ENCODE measurements at regions not wholly inside any gene's neighbourhood (a gene's known extent, or its start where the extent isn't known, plus 50 kb on each side); places are given as distances from the start of the nearest gene placed in this dataset.

- TF ChIP-seq CTCF (conservative IDR thresholded peaks at IDR 0.05; ENCODE audit: low read depth in 2 of 2) (no peak), JUNB (IDR thresholded peaks at IDR 0.05; ENCODE audit: unreplicated experiment) (no peak), ZNF331 (CRISPR knock-in tag; IDR thresholded peaks at IDR 0.05; ENCODE audit: low read depth) (no peak), STAT1 (IDR thresholded peaks at IDR 0.05; ENCODE audit: unreplicated experiment) (no peak)
These were observed 739.1 kb upstream of the ZEB2 start (continued) for GRCh38 chr2:145258903-145259579.

GRCh38 chr2:145257931-145258330, 738.0 kb upstream of the ZEB2 start:
- H3F3A ChIP-seq (replicated peaks; ENCODE audit: low read depth), result no peaks in the 10 kb centered on the region
- H3K9me2 ChIP-seq (ENCODE audit: insufficient read depth), result peaks cover 12% of the 10 kb centered on the region; the same call in 1 of the 2 replicates
- H3K79me2 ChIP-seq (replicated peaks; ENCODE audit: insufficient read depth), result no peaks in the 10 kb centered on the region
- H3K36me3 ChIP-seq (ENCODE audit: insufficient read depth), result no peaks in the 10 kb centered on the region
- Mint-ChIP-seq H3K36me3 (ENCODE audit: low read depth) (no peaks in the 10 kb centered on the region), H3K4me1 (peaks cover 5% of the 10 kb centered on the region), H3K4me3 (no peak overlapping the region), H3K27ac (no peak overlapping the region), H3K9me3 (no peaks in the 10 kb centered on the region), H3K27me3 (ENCODE audit: insufficient read depth, low read depth, poor library complexity) (no peaks in the 10 kb centered on the region)
- no peaks in the 10 kb centered on the region for H4K20me1 ChIP-seq (replicated peaks; ENCODE audit: insufficient read depth)
- H3K27ac ChIP-seq (ENCODE audit: low read depth), result no peak overlapping the region
- DNase-seq (ENCODE audit: low spot score) (no peak), ATAC-seq (no peak)
- H3K4me1 ChIP-seq (ENCODE audit: insufficient read depth), result no peaks in the 10 kb centered on the region
- H2AFZ ChIP-seq, result no peak overlapping the region
- no peak overlapping the region for H3K4me3 ChIP-seq
- H3K27me3 ChIP-seq (ENCODE audit: insufficient read depth), result no peaks in the 10 kb centered on the region
- no peak overlapping the region for H3K4me2 ChIP-seq
- TF ChIP-seq ZNF114 (CRISPR knock-in tag; IDR thresholded peaks at IDR 0.05), result no peak
- no peak for TF ChIP-seq JUNB (IDR thresholded peaks at IDR 0.05; ENCODE audit: unreplicated experiment)
- no peak for TF ChIP-seq ETS1 (IDR thresholded peaks at IDR 0.05)
- no peak for TF ChIP-seq NANOG (IDR thresholded peaks at IDR 0.05; ENCODE audit: borderline replicate concordance)
- TF ChIP-seq ZNF462 (CRISPR knock-in tag; IDR thresholded peaks at IDR 0.05), result no peak
- TF ChIP-seq POLR2AphosphoS5 (IDR thresholded peaks at IDR 0.05; ENCODE audit: low read depth), result no peak
- TF ChIP-seq CREB1 (CRISPR knock-in tag; IDR thresholded peaks at IDR 0.05; ENCODE audit: low read depth), result no peak
- no peak for TF ChIP-seq STAT1 (IDR thresholded peaks at IDR 0.05; ENCODE audit: unreplicated experiment)
- no peak for TF ChIP-seq EZH2 (IDR thresholded peaks at IDR 0.05; ENCODE audit: low read depth, unreplicated experiment)
- no peak for TF ChIP-seq CTCF (conservative IDR thresholded peaks at IDR 0.05; ENCODE audit: low read depth in 2 of 2)
- TF ChIP-seq ZNF331 (CRISPR knock-in tag; IDR thresholded peaks at IDR 0.05; ENCODE audit: low read depth), result no peak

Data from GM23338 (cell line).